HG03575 (cell line): ENCODE measurements at regions not wholly inside any gene's neighbourhood (a gene's known extent, or its start where the extent isn't known, plus 50 kb on each side); places are given as distances from the start of the nearest gene placed in this dataset.

Experiments used
- ATAC-seq: cut with Tn5 transposase; IDR thresholded peaks from one replicate; pipeline ENCODE4 v1.9.1; 2021; ENCODE audit not compliant: unreplicated experiment, insufficient number of reproducible peaks, low FRiP score; ENCODE audit errors: extremely low read depth

GRCh38 chr6:125526007-125526720, 223.3 kb upstream of the HEY2 start:
- no peak for ATAC-seq

GRCh38 chr6:125528621-125529041, 220.8 kb upstream of the HEY2 start:
- no peak for ATAC-seq

GRCh38 chr6:125529061-125529460, 220.4 kb upstream of the HEY2 start:
- no peak for ATAC-seq

GRCh38 chr6:125533710-125534397, 215.6 kb upstream of the HEY2 start:
- ATAC-seq: no peak

- ATAC-seq: no peak
Measured at GRCh38 chr6:125534430-125535263, 214.8 kb upstream of the HEY2 start.

- ATAC-seq: no peak
Measured at GRCh38 chr6:125537090-125537489, 212.3 kb upstream of the HEY2 start.

GRCh38 chr6:125539892-125540291, 209.5 kb upstream of the HEY2 start:
- no peak for ATAC-seq

- ATAC-seq: no peak
Measured at GRCh38 chr6:125544819-125545218, 204.6 kb upstream of the HEY2 start.

GRCh38 chr6:125546841-125547251, 202.6 kb upstream of the HEY2 start:
- ATAC-seq: no peak

GRCh38 chr6:125547381-125547780, 202.1 kb upstream of the HEY2 start:
- ATAC-seq: no peak

GRCh38 chr6:125549202-125549884, 200.1 kb upstream of the HEY2 start:
- ATAC-seq: no peak

GRCh38 chr6:125550892-125551291, 198.5 kb upstream of the HEY2 start:
- ATAC-seq: no peak

- no peak for ATAC-seq
Measured at GRCh38 chr6:125552819-125553218, 196.6 kb upstream of the HEY2 start.

- ATAC-seq: no peak
Measured at GRCh38 chr6:125554456-125554855, 195.0 kb upstream of the HEY2 start.

GRCh38 chr6:125558241-125558843, 191.1 kb upstream of the HEY2 start:
- no peak for ATAC-seq

GRCh38 chr6:125558907-125559306, 190.5 kb upstream of the HEY2 start:
- no peak for ATAC-seq

- no peak for ATAC-seq
Measured at GRCh38 chr6:125562156-125562555, 187.3 kb upstream of the HEY2 start.

- no peak for ATAC-seq
Measured at GRCh38 chr6:125564941-125565340, 184.5 kb upstream of the HEY2 start.

GRCh38 chr6:125567407-125567806, 182.0 kb upstream of the HEY2 start:
- ATAC-seq: no peak
